ENCODE measurements at regions not wholly inside any gene's neighbourhood (a gene's known extent, or its start where the extent isn't known, plus 50 kb on each side); places are given as distances from the start of the nearest gene placed in this dataset.

- Histone ChIP-seq H2BK20ac (ENCODE audit: low read depth, low read length, poor library complexity, severe bottlenecking) (no peak overlapping the region), H3K56ac (ENCODE audit: insufficient read length, low read depth, low read length) (no peak overlapping the region), H3K27me3 (ENCODE audit: insufficient read depth, low read length) (no peaks in the 10 kb centered on the region), H4K8ac (replicated peaks; ENCODE audit: insufficient read length, low read depth, low read length) (no peak overlapping the region), H2AK5ac (ENCODE audit: insufficient read length, low read length) (no peak overlapping the region), H3K4me2 (ENCODE audit: insufficient read depth, insufficient read length, low read length) (no peak overlapping the region), H3K23ac (ENCODE audit: insufficient read length, low read depth, low read length) (no peak overlapping the region), H3K4ac (ENCODE audit: low read depth, low read length) (no peak overlapping the region), H3K18ac (ENCODE audit: insufficient read length, low read depth, low read length) (no peak overlapping the region), H3K27ac (ENCODE audit: insufficient read length, low read depth, low read length) (no peak overlapping the region), H3K9me3 (ENCODE audit: control insufficient read depth, low read depth, low read length) (peaks cover 8% of the 10 kb centered on the region), H2BK12ac (ENCODE audit: insufficient read length, low read depth, low read length) (no peak overlapping the region), H3K9ac (ENCODE audit: extremely low read depth, insufficient read length, low read length) (no peak overlapping the region), H2BK15ac (ENCODE audit: low read depth, low read length) (no peak overlapping the region), H3K23me2 (ENCODE audit: insufficient read length, low read depth, low read length, poor library complexity, severe bottlenecking) (no peaks in the 10 kb centered on the region), H2BK120ac (ENCODE audit: low read depth, low read length, poor library complexity, severe bottlenecking) (no peak overlapping the region), H2AFZ (ENCODE audit: low read length) (no peak overlapping the region), H3K14ac (ENCODE audit: insufficient read depth, low read length) (no peak overlapping the region; the same call in 1 of the 2 replicates), H4K91ac (ENCODE audit: insufficient read length, low read depth, low read length) (no peak overlapping the region), H3K79me1 (ENCODE audit: insufficient read depth, low read depth, low read length, poor library complexity, severe bottlenecking) (no peaks in the 10 kb centered on the region), H2BK5ac (ENCODE audit: insufficient read length, low read length) (no peak overlapping the region), H3T11ph (ENCODE audit: low read length) (no peak overlapping the region), H3K79me2 (ENCODE audit: insufficient read depth, low read length) (no peaks in the 10 kb centered on the region), H3K4me1 (ENCODE audit: insufficient read depth, low read length) (no peaks in the 10 kb centered on the region), H4K20me1 (ENCODE audit: control insufficient read depth, insufficient read depth, insufficient read length) (no peaks in the 10 kb centered on the region), H4K5ac (ENCODE audit: insufficient read length, low read depth, low read length) (no peak overlapping the region)
- 0 out of 7 replicates have a peak overlapping the region, but pooled peaks of 1 of the 3 experiments have one; percentile 39 for H3K27ac Mint-ChIP-seq
- DNase-seq, result no peak
- TF ChIP-seq CTCF (conservative IDR thresholded peaks at IDR 0.05), result no peak
- H3K36me3 Mint-ChIP-seq (ENCODE audit: insufficient read depth in 1 of 3, low read depth in 3 of 3), result peaks cover 5 to 6% (median 6%) of the 10 kb centered on the region in 3 experiments
- peaks cover 6% of the 10 kb centered on the region; the same call in 1 of the 2 replicates for H3K27me3 Mint-ChIP-seq (ENCODE audit: low read depth)
- no CpG with 5 or more reads among the region's 9 CpGs for WGBS (ENCODE audit: extremely low coverage, insufficient read length, low lambda C conversion rate)
- peaks cover 9 to 12% of the 10 kb centered on the region in 2 experiments for H3K9me3 Mint-ChIP-seq
- H3K4me3 Mint-ChIP-seq, result no peak overlapping the region
- H3K4me1 Mint-ChIP-seq, result peaks cover 15 to 28% of the 10 kb centered on the region in 2 experiments
Observed at GRCh38 chr22:27258616-27259172, 542.9 kb downstream of the MN1 start.
